ENCODE measurements at regions not wholly inside any gene's neighbourhood (a gene's known extent, or its start where the extent isn't known, plus 50 kb on each side); places are given as distances from the start of the nearest gene placed in this dataset.
"Not testable (repeated sequence)": the region's sequence is repeated elsewhere in the genome, so short reads cannot be mapped to it uniquely, and the experiment has no call there.

- Mint-ChIP-seq H3K27ac (no peak overlapping the region), H3K36me3 (peaks cover 3% of the 10 kb centered on the region), H3K9me3 (no peaks in the 10 kb centered on the region), H3K27me3 (peaks cover 32% of the 10 kb centered on the region), H3K4me1 (ENCODE audit: unreplicated experiment) (no peaks in the 10 kb centered on the region), H3K4me3 (no peak overlapping the region)
- TF ChIP-seq CTCF (conservative IDR thresholded peaks at IDR 0.05) = no peak
- DNase-seq (ENCODE audit: extremely low spot score, unreplicated experiment) = no peak
Measured at GRCh38 chr12:111240374-111240773, 128.5 kb downstream of the PHETA1 start.

- Mint-ChIP-seq H3K27ac (no peak overlapping the region), H3K4me3 (no peak overlapping the region)
- no peak for DNase-seq (ENCODE audit: extremely low spot score, unreplicated experiment)
Measured at GRCh38 chr12:111239235-111239634, 129.7 kb downstream of the PHETA1 start.

GRCh38 chr12:111238075-111238734 is 130.7 kb downstream of the PHETA1 start:
- DNase-seq (ENCODE audit: extremely low spot score, unreplicated experiment) = no peak
- no peak overlapping the region for H3K27ac Mint-ChIP-seq
- TF ChIP-seq CTCF (conservative IDR thresholded peaks at IDR 0.05) = no peak
- H3K4me3 Mint-ChIP-seq = no peak overlapping the region
- H3K4me1 Mint-ChIP-seq (ENCODE audit: unreplicated experiment) = no peaks in the 10 kb centered on the region
- H3K36me3 Mint-ChIP-seq = peaks cover 3% of the 10 kb centered on the region
- H3K9me3 Mint-ChIP-seq = no peaks in the 10 kb centered on the region
- peaks cover 36% of the 10 kb centered on the region for H3K27me3 Mint-ChIP-seq

More at GRCh38 chr12:111239235-111239634, 129.7 kb downstream of the PHETA1 start:
- no peaks in the 10 kb centered on the region for H3K4me1 Mint-ChIP-seq (ENCODE audit: unreplicated experiment)
- H3K27me3 Mint-ChIP-seq = peaks cover 36% of the 10 kb centered on the region
- H3K9me3 Mint-ChIP-seq = no peaks in the 10 kb centered on the region
- no peak for TF ChIP-seq CTCF (conservative IDR thresholded peaks at IDR 0.05)
- peaks cover 3% of the 10 kb centered on the region for H3K36me3 Mint-ChIP-seq

- not testable (repeated sequence) for H3K4me1 Mint-ChIP-seq (ENCODE audit: unreplicated experiment); H3K36me3 Mint-ChIP-seq; H3K9me3 Mint-ChIP-seq; DNase-seq (ENCODE audit: extremely low spot score, unreplicated experiment); H3K27ac Mint-ChIP-seq; H3K4me3 Mint-ChIP-seq
- peaks cover 29% of the 10 kb centered on the region for H3K27me3 Mint-ChIP-seq
Measured at GRCh38 chr12:111234491-111234890, 134.4 kb downstream of the PHETA1 start.

GRCh38 chr12:111233786-111234185 is 135.1 kb downstream of the PHETA1 start:
- Mint-ChIP-seq H3K27ac (no peak overlapping the region), H3K4me1 (ENCODE audit: unreplicated experiment) (no peaks in the 10 kb centered on the region)

More at GRCh38 chr12:111233786-111234185, 135.1 kb downstream of the PHETA1 start:
- Mint-ChIP-seq H3K4me3 (no peak overlapping the region), H3K36me3 (no peaks in the 10 kb centered on the region), H3K9me3 (no peaks in the 10 kb centered on the region), H3K27me3 (peaks cover 22% of the 10 kb centered on the region)
- TF ChIP-seq CTCF (conservative IDR thresholded peaks at IDR 0.05) = no peak
- no peak for DNase-seq (ENCODE audit: extremely low spot score, unreplicated experiment)

All from type B pancreatic cell (in vitro differentiated cells).